ENCODE measurements at regions not wholly inside any gene's neighbourhood (a gene's known extent, or its start where the extent isn't known, plus 50 kb on each side); places are given as distances from the start of the nearest gene placed in this dataset.

- FAIRE-seq = no peak
- POLR2A ChIA-PET (ENCODE audit: partially characterized antibody) = interaction anchor here (1.2 kb wide), 1 partner anchor 48 kb away, joined by 3 read pairs; no protein-coding TSS in a partner anchor
- H3K4me2 ChIP-seq (ENCODE audit: insufficient read depth in 1 of 2, low read depth in 2 of 2, low read length in 2 of 2) = no peak overlapping the region
These were observed 117.7 kb downstream of the COPRS start for GRCh38 chr17:31741371-31741770.

More at GRCh38 chr17:31741371-31741770, 117.7 kb downstream of the COPRS start:
- H3K79me1 ChIP-seq (ENCODE audit: low read depth, low read length) = no peaks in the 10 kb centered on the region
- no peaks in the 10 kb centered on the region for H3K79me2 ChIP-seq (ENCODE audit: control insufficient read depth in 1 of 2, insufficient read depth in 2 of 2, low read length in 2 of 2)
- H2AFZ ChIP-seq (ENCODE audit: low read length) = no peak overlapping the region
- no peak overlapping the region for H2BK20ac ChIP-seq (ENCODE audit: low read length)
- no peak overlapping the region for H3K14ac ChIP-seq (ENCODE audit: insufficient read length)
- no peak overlapping the region for H4K91ac ChIP-seq (replicated peaks; ENCODE audit: insufficient read length, low read length)
- H3K23me2 ChIP-seq (ENCODE audit: low read depth, low read length) = no peaks in the 10 kb centered on the region
- no peak overlapping the region for H3K18ac ChIP-seq (ENCODE audit: extremely low read depth, low read length)
- CTCF ChIA-PET (ENCODE audit: partially characterized antibody) = interaction anchor here (0.6 to 1.2 kb wide), 4 partner anchors 8 to 439 kb away, joined by 3 to 4 read pairs (median 3); no protein-coding TSS in a partner anchor
- no peak overlapping the region for H2BK15ac ChIP-seq (ENCODE audit: low read length)
- no peak overlapping the region for H3K4me3 ChIP-seq (ENCODE audit: extremely low read depth in 1 of 4, insufficient read depth in 2 of 4, low read depth in 3 of 4, low read length in 4 of 4)
- H3K4ac ChIP-seq (replicated peaks; ENCODE audit: insufficient read length, low read depth, low read length) = no peak overlapping the region
- H3K9ac ChIP-seq (replicated peaks in 1 of 4; ENCODE audit: extremely low read depth in 1 of 4, low read depth in 3 of 4, low read length in 3 of 4) = no peak overlapping the region
- 77% methylated on average over 3 of the region's 3 CpGs; no CpG with 5 or more reads in 1 of the 2 experiments for WGBS, 2 experiments (ENCODE audit: extremely low coverage in 1 of 2, insufficient coverage in 1 of 2, insufficient read length in 1 of 2, insufficient replicate concordance in 2 of 2, low coverage in 1 of 2, low lambda C conversion rate in 2 of 2, missing lambda C conversion rate in 1 of 2)
- H2BK120ac ChIP-seq (replicated peaks; ENCODE audit: low read depth, low read length) = no peak overlapping the region
- H2BK5ac ChIP-seq (ENCODE audit: low read depth, low read length) = no peak overlapping the region
- H3K27ac ChIP-seq (ENCODE audit: low read depth, low read length) = no peak overlapping the region
- no peak overlapping the region for H2BK12ac ChIP-seq (ENCODE audit: low read depth, low read length)
- no peaks in the 10 kb centered on the region for H3K36me3 ChIP-seq (ENCODE audit: control insufficient read depth in 2 of 4, insufficient read depth in 4 of 4, low read length in 3 of 4)
- no peaks in the 10 kb centered on the region for H3K9me3 ChIP-seq (ENCODE audit: insufficient read depth in 2 of 2, low read depth in 1 of 2, low read length in 1 of 2)
- no peak overlapping the region for H3K23ac ChIP-seq (ENCODE audit: insufficient read length)
- no peak overlapping the region for H4K5ac ChIP-seq (ENCODE audit: insufficient read length, low read depth, low read length)
- DNase-seq (ENCODE audit: low read depth in 1 of 2, low spot score in 2 of 2) = no peak
- H3K4me1 ChIP-seq (replicated peaks in 1 of 4; ENCODE audit: control insufficient read depth in 3 of 4, insufficient read depth in 4 of 4, low read length in 3 of 4) = 0 out of 7 replicates have a peak, but pooled peaks cover 0 to 3% (median 0%) of the 10 kb centered on the region in 4 experiments
- H2AK5ac ChIP-seq (ENCODE audit: low read depth, low read length) = no peak overlapping the region
- no peak overlapping the region for H4K8ac ChIP-seq (ENCODE audit: extremely low read depth, insufficient read depth, low read length)
- TF ChIP-seq TBP (IDR thresholded peaks at IDR 0.05; ENCODE audit: low read depth, low read length) = no peak
- no peak for TF ChIP-seq ZNF274 (IDR thresholded peaks at IDR 0.05; ENCODE audit: borderline replicate concordance, extremely low read depth, low read length)
- TF ChIP-seq, protein P1, sequence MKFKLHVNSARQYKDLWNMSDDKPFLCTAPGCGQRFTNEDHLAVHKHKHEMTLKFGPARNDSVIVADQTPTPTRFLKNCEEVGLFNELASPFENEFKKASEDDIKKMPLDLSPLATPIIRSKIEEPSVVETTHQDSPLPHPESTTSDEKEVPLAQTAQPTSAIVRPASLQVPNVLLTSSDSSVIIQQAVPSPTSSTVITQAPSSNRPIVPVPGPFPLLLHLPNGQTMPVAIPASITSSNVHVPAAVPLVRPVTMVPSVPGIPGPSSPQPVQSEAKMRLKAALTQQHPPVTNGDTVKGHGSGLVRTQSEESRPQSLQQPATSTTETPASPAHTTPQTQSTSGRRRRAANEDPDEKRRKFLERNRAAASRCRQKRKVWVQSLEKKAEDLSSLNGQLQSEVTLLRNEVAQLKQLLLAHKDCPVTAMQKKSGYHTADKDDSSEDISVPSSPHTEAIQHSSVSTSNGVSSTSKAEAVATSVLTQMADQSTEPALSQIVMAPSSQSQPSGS (IDR thresholded peaks at IDR 0.05; ENCODE audit: low read length) = no peak
- TF ChIP-seq SIRT6 (IDR thresholded peaks at IDR 0.05; ENCODE audit: low read length) = no peak
- TF ChIP-seq NANOG (IDR thresholded peaks at IDR 0.05; ENCODE audit: insufficient read depth, low read depth, low read length, poor library complexity, severe bottlenecking) = no peak
- TF ChIP-seq SP4 (IDR thresholded peaks at IDR 0.05; ENCODE audit: low read length) = no peak
- TF ChIP-seq SUZ12 (IDR thresholded peaks at IDR 0.05; ENCODE audit: low read length) = no peak
- no peak for TF ChIP-seq POLR2A (IDR thresholded peaks at IDR 0.05; ENCODE audit: control extremely low read depth in 1 of 2, low read depth in 2 of 2, low read length in 2 of 2)
- no peak for TF ChIP-seq RNF2 (IDR thresholded peaks at IDR 0.05; ENCODE audit: borderline replicate concordance, low read depth, low read length, missing control alignments, poor library complexity, severe bottlenecking)
- no peak for TF ChIP-seq SP1 (IDR thresholded peaks at IDR 0.05; ENCODE audit: low read depth, low read length)
- TF ChIP-seq RBBP5 (IDR thresholded peaks at IDR 0.05; ENCODE audit: borderline replicate concordance, low read depth, low read length) = no peak
- no peaks in the 10 kb centered on the region for H3K27me3 ChIP-seq (replicated peaks in 1 of 4; ENCODE audit: control insufficient read depth in 3 of 4, extremely low read depth in 1 of 4, insufficient read depth in 3 of 4, low read length in 3 of 4)
- H3K56ac ChIP-seq (replicated peaks; ENCODE audit: insufficient read length, low read depth, low read length) = no peak overlapping the region
- H4K20me1 ChIP-seq (replicated peaks in 1 of 2; ENCODE audit: control insufficient read depth in 1 of 2, insufficient read depth in 2 of 2, low read length in 2 of 2) = no peaks in the 10 kb centered on the region

Data from H1 (cell line).